ENCODE measurements at regions not wholly inside any gene's neighbourhood (a gene's known extent, or its start where the extent isn't known, plus 50 kb on each side); places are given as distances from the start of the nearest gene placed in this dataset.

- no peak overlapping the region for H2AFZ ChIP-seq (ENCODE audit: low read length)
- H3K4me1 ChIP-seq (ENCODE audit: insufficient read depth, low read length), result no peaks in the 10 kb centered on the region
- TF ChIP-seq, protein P1, sequence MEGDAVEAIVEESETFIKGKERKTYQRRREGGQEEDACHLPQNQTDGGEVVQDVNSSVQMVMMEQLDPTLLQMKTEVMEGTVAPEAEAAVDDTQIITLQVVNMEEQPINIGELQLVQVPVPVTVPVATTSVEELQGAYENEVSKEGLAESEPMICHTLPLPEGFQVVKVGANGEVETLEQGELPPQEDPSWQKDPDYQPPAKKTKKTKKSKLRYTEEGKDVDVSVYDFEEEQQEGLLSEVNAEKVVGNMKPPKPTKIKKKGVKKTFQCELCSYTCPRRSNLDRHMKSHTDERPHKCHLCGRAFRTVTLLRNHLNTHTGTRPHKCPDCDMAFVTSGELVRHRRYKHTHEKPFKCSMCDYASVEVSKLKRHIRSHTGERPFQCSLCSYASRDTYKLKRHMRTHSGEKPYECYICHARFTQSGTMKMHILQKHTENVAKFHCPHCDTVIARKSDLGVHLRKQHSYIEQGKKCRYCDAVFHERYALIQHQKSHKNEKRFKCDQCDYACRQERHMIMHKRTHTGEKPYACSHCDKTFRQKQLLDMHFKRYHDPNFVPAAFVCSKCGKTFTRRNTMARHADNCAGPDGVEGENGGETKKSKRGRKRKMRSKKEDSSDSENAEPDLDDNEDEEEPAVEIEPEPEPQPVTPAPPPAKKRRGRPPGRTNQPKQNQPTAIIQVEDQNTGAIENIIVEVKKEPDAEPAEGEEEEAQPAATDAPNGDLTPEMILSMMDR (IDR thresholded peaks at IDR 0.05; ENCODE audit: extremely low read depth, low read depth, low read length), result no peak
Observed at GRCh38 chr18:50460062-50460461, 85.2 kb downstream of the SKA1 start.

GRCh38 chr18:50460716-50461115 lies 85.9 kb downstream of the SKA1 start:
- Histone ChIP-seq H3K4me1 (ENCODE audit: insufficient read depth, low read length) (no peaks in the 10 kb centered on the region), H3K4me2 (ENCODE audit: insufficient read depth, low read length) (no peak overlapping the region), H3K27ac (ENCODE audit: low read depth, low read length) (no peak overlapping the region), H3K27me3 (ENCODE audit: insufficient read depth, low read length) (no peaks in the 10 kb centered on the region), H3K4me3 (ENCODE audit: insufficient read depth, low read length) (no peak overlapping the region), H3K9me3 (ENCODE audit: low read depth, low read length) (no peaks in the 10 kb centered on the region), H3K79me2 (ENCODE audit: insufficient read depth, low read length) (no peaks in the 10 kb centered on the region), H4K20me1 (ENCODE audit: insufficient read depth, low read length) (no peaks in the 10 kb centered on the region), H2AFZ (ENCODE audit: low read length) (no peak overlapping the region), H3K36me3 (ENCODE audit: insufficient read depth, low read length) (no peaks in the 10 kb centered on the region)
- TF ChIP-seq, protein P1 (IDR thresholded peaks at IDR 0.05; ENCODE audit: extremely low read depth, low read depth, low read length), result no peak
- DNase-seq (ENCODE audit: insufficient read length, low spot score, missing footprints), result no peak

More at GRCh38 chr18:50460062-50460461, 85.2 kb downstream of the SKA1 start:
- Histone ChIP-seq H3K4me2 (ENCODE audit: insufficient read depth, low read length) (no peak overlapping the region), H3K4me3 (ENCODE audit: insufficient read depth, low read length) (no peak overlapping the region), H4K20me1 (ENCODE audit: insufficient read depth, low read length) (no peaks in the 10 kb centered on the region), H3K36me3 (ENCODE audit: insufficient read depth, low read length) (no peaks in the 10 kb centered on the region), H3K9me3 (ENCODE audit: low read depth, low read length) (no peaks in the 10 kb centered on the region), H3K79me2 (ENCODE audit: insufficient read depth, low read length) (no peaks in the 10 kb centered on the region), H3K27ac (ENCODE audit: low read depth, low read length) (no peak overlapping the region), H3K27me3 (ENCODE audit: insufficient read depth, low read length) (no peaks in the 10 kb centered on the region)
- DNase-seq (ENCODE audit: insufficient read length, low spot score, missing footprints), result no peak

DNA sequence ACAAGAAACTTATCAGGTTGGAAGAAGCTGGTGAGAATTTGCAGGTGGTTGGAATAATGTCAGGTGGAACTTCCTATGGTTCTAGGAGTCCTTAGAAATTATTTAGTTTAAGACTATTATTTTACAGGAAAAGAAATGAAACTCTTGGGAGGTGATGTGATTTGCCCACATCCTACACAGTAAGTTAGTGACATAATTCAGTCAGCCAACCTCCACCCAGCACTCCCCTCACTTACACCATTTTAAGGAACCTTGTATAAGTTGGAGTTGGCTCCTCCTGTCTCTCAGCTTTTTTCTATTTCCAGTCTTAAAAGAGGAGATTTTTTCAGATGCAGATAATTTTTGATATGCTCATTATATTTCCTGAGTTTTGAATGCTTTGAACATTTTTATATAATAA lies 86.4 kb downstream of the SKA1 start:
- no peaks in the 10 kb centered on the region for H3K27me3 ChIP-seq (ENCODE audit: insufficient read depth, low read length)
- DNase-seq (ENCODE audit: insufficient read length, low spot score, missing footprints), result no peak
- no peaks in the 10 kb centered on the region for H3K79me2 ChIP-seq (ENCODE audit: insufficient read depth, low read length)
- no peaks in the 10 kb centered on the region for H3K36me3 ChIP-seq (ENCODE audit: insufficient read depth, low read length)
- TF ChIP-seq, protein P1 (IDR thresholded peaks at IDR 0.05; ENCODE audit: extremely low read depth, low read depth, low read length), result no peak
- H3K27ac ChIP-seq (ENCODE audit: low read depth, low read length), result no peak overlapping the region
- no peak overlapping the region for H3K4me2 ChIP-seq (ENCODE audit: insufficient read depth, low read length)
- H3K9me3 ChIP-seq (ENCODE audit: low read depth, low read length), result no peaks in the 10 kb centered on the region
- H2AFZ ChIP-seq (ENCODE audit: low read length), result no peak overlapping the region
- H3K4me1 ChIP-seq (ENCODE audit: insufficient read depth, low read length), result no peaks in the 10 kb centered on the region
- no peak overlapping the region for H3K4me3 ChIP-seq (ENCODE audit: insufficient read depth, low read length)
- H4K20me1 ChIP-seq (ENCODE audit: insufficient read depth, low read length), result no peaks in the 10 kb centered on the region

- Histone ChIP-seq H4K20me1 (ENCODE audit: insufficient read depth, low read length) (no peaks in the 10 kb centered on the region), H3K4me3 (ENCODE audit: insufficient read depth, low read length) (no peak overlapping the region), H3K9me3 (ENCODE audit: low read depth, low read length) (no peaks in the 10 kb centered on the region), H3K4me2 (ENCODE audit: insufficient read depth, low read length) (no peak overlapping the region), H3K27ac (ENCODE audit: low read depth, low read length) (no peak overlapping the region), H3K79me2 (ENCODE audit: insufficient read depth, low read length) (no peaks in the 10 kb centered on the region), H3K27me3 (ENCODE audit: insufficient read depth, low read length) (no peaks in the 10 kb centered on the region), H3K36me3 (ENCODE audit: insufficient read depth, low read length) (no peaks in the 10 kb centered on the region), H3K4me1 (ENCODE audit: insufficient read depth, low read length) (no peaks in the 10 kb centered on the region), H2AFZ (ENCODE audit: low read length) (no peak overlapping the region)
- no peak for DNase-seq (ENCODE audit: insufficient read length, low spot score, missing footprints)
- TF ChIP-seq, protein P1 (IDR thresholded peaks at IDR 0.05; ENCODE audit: extremely low read depth, low read depth, low read length), result no peak
Observed at GRCh38 chr18:50465211-50466153, 90.6 kb downstream of the SKA1 start.

Data from osteoblast (primary cell).